SU-DHL-6 (cell line): ENCODE measurements at regions not wholly inside any gene's neighbourhood (a gene's known extent, or its start where the extent isn't known, plus 50 kb on each side); places are given as distances from the start of the nearest gene placed in this dataset.
"Not testable (repeated sequence)": the region's sequence is repeated elsewhere in the genome, so short reads cannot be mapped to it uniquely, and the experiment has no call there.

Experiments used
- H2AFZ ChIP-seq: fragments of 200-600 bp; sonication (generic); 2 replicates; pipeline ENCODE4 v1.6.1; 2014; ENCODE audit warnings: low read depth, mild to moderate bottlenecking, moderate library complexity, mixed read lengths, antibody characterized with exemption, low read length; ENCODE audit not compliant: severe bottlenecking
- H3F3A ChIP-seq: fragments of 200-600 bp; shearing (Covaris generic); 2 replicates; pipeline ENCODE4 v1.6.0; 2016; ENCODE audit warnings: antibody characterized with exemption, mild to moderate bottlenecking; ENCODE audit not compliant: insufficient read depth
- H3K27ac ChIP-seq: fragments of 200-600 bp; sonication (generic); 2 replicates; pipeline ENCODE4 v1.5.1; 2016; ENCODE audit warnings: low read depth, mild to moderate bottlenecking, low read length, moderate library complexity, mixed read lengths
- H3K27me3 ChIP-seq: fragments of 200-600 bp; sonication (generic), shearing (Covaris generic); 2 replicates; pipeline ENCODE4 v1.6.0; 2014; ENCODE audit warnings: mild to moderate bottlenecking, low read length
- H3K36me3 ChIP-seq: fragments of 200-600 bp; sonication (generic); 2 replicates; pipeline ENCODE4 v1.6.1; 2014; ENCODE audit warnings: mild to moderate bottlenecking, low read length, mixed read lengths
- H3K4me2 ChIP-seq: fragments of 300-600, 200-600 bp; shearing (Covaris generic), sonication (generic); 2 replicates; pipeline ENCODE4 v1.6.0; 2014; ENCODE audit warnings: low read length, low read depth, mild to moderate bottlenecking; ENCODE audit not compliant: poor library complexity, severe bottlenecking
- H3K4me3 ChIP-seq: fragments of 200-600 bp; sonication (generic); 2 replicates; pipeline ENCODE4 v1.5.1; 2014; ENCODE audit warnings: antibody characterized with exemption, low read length, mild to moderate bottlenecking, mixed read lengths; ENCODE audit not compliant: insufficient read depth, poor library complexity, severe bottlenecking
- H3K79me2 ChIP-seq: fragments of 200-600 bp; sonication (generic); 2 replicates; pipeline ENCODE4 v1.6.1; 2014; ENCODE audit warnings: mild to moderate bottlenecking, low read length, moderate library complexity; ENCODE audit not compliant: insufficient read depth
- H3K9ac ChIP-seq: fragments of 200-600 bp; sonication (generic); 2 replicates; pipeline ENCODE4 v1.7.0; 2014; ENCODE audit warnings: mild to moderate bottlenecking, low read length
- H3K9me2 ChIP-seq: fragments of 200-600 bp; sonication (generic); replicated peaks from 2 replicates; pipeline ENCODE4 v1.6.1; 2014; ENCODE audit warnings: low read length; ENCODE audit not compliant: insufficient read depth
- H3K9me3 ChIP-seq: fragments of 200-600 bp; sonication (generic); 2 replicates; pipeline ENCODE4 v1.6.1; 2014; ENCODE audit warnings: low read length, mixed read lengths; ENCODE audit not compliant: insufficient read depth
- H4K20me1 ChIP-seq: fragments of 200-600 bp; sonication (generic); 2 replicates; pipeline ENCODE4 v1.6.1; 2014; ENCODE audit warnings: low read depth, mild to moderate bottlenecking, antibody characterized with exemption, low read length, moderate library complexity, mixed read lengths
- CTCF ChIP-seq: fragments of 200-600 bp; sonication (generic); IDR thresholded peaks from one replicate; pipeline ENCODE4 v1.5.1; 2017; ENCODE audit warnings: antibody characterized with exemption, mild to moderate bottlenecking, low read length, moderate library complexity; ENCODE audit not compliant: insufficient read depth, poor library complexity, severe bottlenecking
- EZH2phosphoT487 ChIP-seq: fragments of 200-600 bp; sonication (generic), shearing (Covaris generic); conservative IDR thresholded peaks from 2 replicates; pipeline ENCODE4 v1.6.1; 2018; ENCODE audit warnings: mild to moderate bottlenecking, antibody characterized with exemption, low read length, moderate library complexity, mixed read lengths

GRCh38 chr4:9709724-9710123 lies 71.7 kb upstream of the DRD5 start:
- Histone ChIP-seq H3K9ac (no peak overlapping the region), H3K4me2 (no peak overlapping the region), H3K4me3 (no peak overlapping the region), H3K9me2 (no peaks in the 10 kb centered on the region), H3K9me3 (no peaks in the 10 kb centered on the region), H2AFZ (no peak overlapping the region), H3F3A (no peaks in the 10 kb centered on the region), H4K20me1 (no peaks in the 10 kb centered on the region), H3K27me3 (no peaks in the 10 kb centered on the region), H3K27ac (no peak overlapping the region), H3K79me2 (no peaks in the 10 kb centered on the region), H3K36me3 (no peaks in the 10 kb centered on the region)
- TF ChIP-seq EZH2phosphoT487, result no peak
- no peak for TF ChIP-seq CTCF

- H4K20me1 ChIP-seq, H3K9ac ChIP-seq, H3K27me3 ChIP-seq, H3K9me2 ChIP-seq, H3K79me2 ChIP-seq, H3K27ac ChIP-seq, H3K4me2 ChIP-seq, H2AFZ ChIP-seq, H3K9me3 ChIP-seq, H3K36me3 ChIP-seq, H3K4me3 ChIP-seq, H3F3A ChIP-seq: not testable (repeated sequence)
Measured at GRCh38 chr4:9715271-9715670, 66.2 kb upstream of the DRD5 start.

GRCh38 chr4:9716093-9716492 lies 65.3 kb upstream of the DRD5 start:
- Histone ChIP-seq H3K27ac (no peak overlapping the region), H4K20me1 (no peaks in the 10 kb centered on the region), H3K36me3 (no peaks in the 10 kb centered on the region), H3K79me2 (no peaks in the 10 kb centered on the region), H3K27me3 (no peaks in the 10 kb centered on the region), H3K9me3 (no peaks in the 10 kb centered on the region), H2AFZ (no peak overlapping the region), H3K4me2 (no peak overlapping the region), H3K9me2 (no peaks in the 10 kb centered on the region), H3F3A (no peaks in the 10 kb centered on the region), H3K4me3 (no peak overlapping the region), H3K9ac (no peak overlapping the region)
- TF ChIP-seq CTCF (no peak), EZH2phosphoT487 (no peak)

GRCh38 chr4:9718246-9718939 lies 63.0 kb upstream of the DRD5 start:
- not testable (repeated sequence) for H3F3A ChIP-seq, H3K79me2 ChIP-seq, H2AFZ ChIP-seq, H3K9me2 ChIP-seq, H3K36me3 ChIP-seq, H3K4me2 ChIP-seq, H3K27me3 ChIP-seq, H3K4me3 ChIP-seq, H3K27ac ChIP-seq, H4K20me1 ChIP-seq, H3K9me3 ChIP-seq, H3K9ac ChIP-seq

- not testable (repeated sequence) for H3F3A ChIP-seq, H3K27ac ChIP-seq, H3K4me3 ChIP-seq, H4K20me1 ChIP-seq, H2AFZ ChIP-seq, H3K4me2 ChIP-seq, H3K36me3 ChIP-seq, H3K79me2 ChIP-seq, H3K9ac ChIP-seq, H3K27me3 ChIP-seq, H3K9me2 ChIP-seq, H3K9me3 ChIP-seq
Measured at GRCh38 chr4:9722131-9722530, 59.3 kb upstream of the DRD5 start.
